H1 (cell line): ENCODE measurements at regions not wholly inside any gene's neighbourhood (a gene's known extent, or its start where the extent isn't known, plus 50 kb on each side); places are given as distances from the start of the nearest gene placed in this dataset.

Experiments
- CTCF ChIA-PET: fragments of 300-600 bp; sonication (Branson Sonifier 250); formaldehyde crosslinking; loops from one replicate; lab custom pipeline; 2021; ENCODE audit not compliant: partially characterized antibody; lab: Charles Lee
- POLR2A ChIA-PET: fragments of 300-600 bp; sonication (Branson Sonifier 250); formaldehyde crosslinking; loops from one replicate; lab custom pipeline; 2021; ENCODE audit warnings: inconsistent platforms; ENCODE audit not compliant: partially characterized antibody; lab: Charles Lee
- DNase-seq, 2 experiments: peaks; one replicate each; pipeline versions ENCODE4 v3.0.0 to v3.0.0-alpha.2; 2010 to 2022; ENCODE audit warnings: low spot score in 2 of 2, low read depth in 1 of 2, mixed read lengths in 1 of 2
- FAIRE-seq: peaks from 2 replicates; lab custom pipeline; 2011; peaks lifted over from hg19 to GRCh38; lab: Jason Lieb, UNC
- H2AFZ ChIP-seq: 2 replicates; pipeline ENCODE4 v1.8.1; 2012; ENCODE audit warnings: low read length, inconsistent platforms
- H2AK5ac ChIP-seq: 2 replicates; pipeline ENCODE4 v1.6.1; 2013; ENCODE audit warnings: low read depth, low read length
- H2BK120ac ChIP-seq: replicated peaks from 2 replicates; pipeline ENCODE3; 2013; ENCODE audit warnings: low read depth, low read length, inconsistent platforms
- H2BK12ac ChIP-seq: 2 replicates; pipeline ENCODE4 v1.6.1; 2013; ENCODE audit warnings: low read depth, low read length
- H2BK15ac ChIP-seq: 2 replicates; pipeline ENCODE4 v1.6.1; 2013; ENCODE audit warnings: low read length
- H2BK20ac ChIP-seq: 2 replicates; pipeline ENCODE4 v1.6.1; 2013; ENCODE audit warnings: low read length
- H2BK5ac ChIP-seq: 2 replicates; pipeline ENCODE4 v1.6.1; 2013; ENCODE audit warnings: low read depth, low read length
- H3K14ac ChIP-seq: 2 replicates; pipeline ENCODE4 v1.6.1; 2013; ENCODE audit warnings: inconsistent platforms; ENCODE audit not compliant: insufficient read length
- H3K18ac ChIP-seq: 2 replicates; pipeline ENCODE4 v1.6.1; 2013; ENCODE audit warnings: low read length; ENCODE audit errors: extremely low read depth
- H3K23ac ChIP-seq: 2 replicates; pipeline ENCODE4 v1.6.1; 2013; ENCODE audit warnings: inconsistent platforms; ENCODE audit not compliant: insufficient read length
- H3K23me2 ChIP-seq: 2 replicates; pipeline ENCODE4 v1.6.1; 2013; ENCODE audit warnings: low read depth, low read length
- H3K27ac ChIP-seq: 2 replicates; pipeline ENCODE4 v1.6.1; 2011; ENCODE audit warnings: low read depth, low read length, inconsistent platforms
- H3K27me3 ChIP-seq, 4 experiments: replicated peaks in 1 of 4; 1 replicate in 1 of 4; 2 replicates in 3 of 4; pipeline versions ENCODE4 v1.6.1 to v1.8.1; 2011 to 2013; ENCODE audit warnings: low read length in 3 of 4, mild to moderate bottlenecking in 3 of 4, inconsistent platforms in 2 of 4, mixed read lengths in 2 of 4, moderate library complexity in 1 of 4; ENCODE audit not compliant: control insufficient read depth in 3 of 4, insufficient read depth in 3 of 4; ENCODE audit errors: extremely low read depth in 1 of 4
- H3K36me3 ChIP-seq, 4 experiments: 2 replicates each; pipeline versions ENCODE4 v1.6.1 to v1.8.1; 2011 to 2013; ENCODE audit warnings: mild to moderate bottlenecking in 4 of 4, low read length in 3 of 4, moderate library complexity in 2 of 4, control low read depth in 1 of 4, inconsistent platforms in 1 of 4; ENCODE audit not compliant: insufficient read depth in 4 of 4, control insufficient read depth in 2 of 4
- H3K4ac ChIP-seq: replicated peaks from 2 replicates; pipeline ENCODE3; 2013; ENCODE audit warnings: low read length, low read depth, mixed read lengths, inconsistent platforms; ENCODE audit not compliant: insufficient read length
- H3K4me1 ChIP-seq, 4 experiments: replicated peaks in 1 of 4; 1 replicate in 1 of 4; 2 replicates in 3 of 4; pipeline versions ENCODE4 v1.6.1 to v1.8.1; 2011 to 2013; ENCODE audit warnings: low read length in 3 of 4, inconsistent platforms in 2 of 4, mixed read lengths in 1 of 4; ENCODE audit not compliant: insufficient read depth in 4 of 4, control insufficient read depth in 3 of 4
- H3K4me2 ChIP-seq, 2 experiments: 2 replicates each; pipeline versions ENCODE4 v1.6.1 to v1.8.1; 2011 to 2013; ENCODE audit warnings: low read depth in 2 of 2, low read length in 2 of 2, control low read depth in 1 of 2, inconsistent platforms in 1 of 2, mild to moderate bottlenecking in 1 of 2; ENCODE audit not compliant: insufficient read depth in 1 of 2
- H3K4me3 ChIP-seq, 4 experiments: fragments of 200-600, 300-600 bp in 1 of 4; sonication (generic), shearing (Covaris generic), sonication (Bioruptor Twin) in 1 of 4; 2 replicates each; pipeline versions ENCODE4 v1.5.1 to v1.8.1; 2011 to 2016; ENCODE audit warnings: low read length in 4 of 4, low read depth in 3 of 4, control low read depth in 2 of 4, inconsistent platforms in 2 of 4, mild to moderate bottlenecking in 2 of 4, mixed read lengths in 1 of 4, moderate library complexity in 1 of 4; ENCODE audit not compliant: insufficient read depth in 2 of 4; ENCODE audit errors: extremely low read depth in 1 of 4
- H3K56ac ChIP-seq: replicated peaks from 2 replicates; pipeline ENCODE3; 2013; ENCODE audit warnings: low read depth, mild to moderate bottlenecking, mixed read lengths, low read length, inconsistent platforms; ENCODE audit not compliant: insufficient read length
- H3K79me1 ChIP-seq: 2 replicates; pipeline ENCODE4 v1.6.1; 2013; ENCODE audit warnings: low read depth, low read length, control low read depth
- H3K79me2 ChIP-seq, 2 experiments: 2 replicates each; pipeline versions ENCODE4 v1.6.1 to v1.8.1; 2012 to 2013; ENCODE audit warnings: low read length in 2 of 2, mild to moderate bottlenecking in 2 of 2, inconsistent platforms in 1 of 2; ENCODE audit not compliant: insufficient read depth in 2 of 2, control insufficient read depth in 1 of 2
- H3K9ac ChIP-seq, 4 experiments: replicated peaks in 1 of 4; 1 replicate in 1 of 4; 2 replicates in 3 of 4; pipeline versions ENCODE4 v1.6.1 to v1.8.1; 2011 to 2013; ENCODE audit warnings: low read depth in 3 of 4, low read length in 3 of 4, control low read depth in 2 of 4, mild to moderate bottlenecking in 2 of 4, moderate library complexity in 2 of 4, inconsistent platforms in 1 of 4; ENCODE audit errors: extremely low read depth in 1 of 4
- H3K9me3 ChIP-seq, 2 experiments: 2 replicates each; pipeline versions ENCODE4 v1.6.1 to v1.8.1; 2012 to 2013; ENCODE audit warnings: mild to moderate bottlenecking in 2 of 2, moderate library complexity in 2 of 2, control low read depth in 1 of 2, inconsistent platforms in 1 of 2, low read depth in 1 of 2, low read length in 1 of 2, mixed read lengths in 1 of 2; ENCODE audit not compliant: insufficient read depth in 2 of 2
- H4K20me1 ChIP-seq, 2 experiments: replicated peaks in 1 of 2; 2 replicates each; pipeline versions ENCODE3 to v1.8.1; 2011 to 2013; ENCODE audit warnings: inconsistent platforms in 2 of 2, low read length in 2 of 2, mild to moderate bottlenecking in 1 of 2; ENCODE audit not compliant: insufficient read depth in 2 of 2, control insufficient read depth in 1 of 2
- H4K5ac ChIP-seq: 2 replicates; pipeline ENCODE4 v1.6.1; 2013; ENCODE audit warnings: low read length, low read depth, mixed read lengths, inconsistent platforms; ENCODE audit not compliant: insufficient read length
- H4K8ac ChIP-seq: 2 replicates; pipeline ENCODE4 v1.8.0; 2013; ENCODE audit warnings: mild to moderate bottlenecking, moderate library complexity, low read length, inconsistent platforms; ENCODE audit not compliant: insufficient read depth; ENCODE audit errors: extremely low read depth
- H4K91ac ChIP-seq: replicated peaks from 2 replicates; pipeline ENCODE3; 2013; ENCODE audit warnings: low read length, mixed read lengths, inconsistent platforms; ENCODE audit not compliant: insufficient read length
- CHD1 ChIP-seq: IDR thresholded peaks from 2 replicates; pipeline ENCODE4 v1.6.1; 2012; ENCODE audit warnings: low read depth, low read length, improper control_type of control experiment
- WGBS, 2 experiments: shearing (Covaris generic) in 1 of 2; methylation state at CpG; one replicate each; pipeline versions ENCODE4 v1.1.6 to v1.1.7; 2013 to 2015; ENCODE audit warnings: low lambda C conversion rate in 2 of 2, mixed read lengths in 2 of 2, inconsistent platforms in 1 of 2, low coverage in 1 of 2, missing lambda C conversion rate in 1 of 2; ENCODE audit not compliant: insufficient replicate concordance in 2 of 2, insufficient coverage in 1 of 2, insufficient read length in 1 of 2; ENCODE audit errors: extremely low coverage in 1 of 2, missing lambda C conversion rate in 1 of 2; 5-methylcytosine and 5-hydroxymethylcytosine counted together

DNA sequence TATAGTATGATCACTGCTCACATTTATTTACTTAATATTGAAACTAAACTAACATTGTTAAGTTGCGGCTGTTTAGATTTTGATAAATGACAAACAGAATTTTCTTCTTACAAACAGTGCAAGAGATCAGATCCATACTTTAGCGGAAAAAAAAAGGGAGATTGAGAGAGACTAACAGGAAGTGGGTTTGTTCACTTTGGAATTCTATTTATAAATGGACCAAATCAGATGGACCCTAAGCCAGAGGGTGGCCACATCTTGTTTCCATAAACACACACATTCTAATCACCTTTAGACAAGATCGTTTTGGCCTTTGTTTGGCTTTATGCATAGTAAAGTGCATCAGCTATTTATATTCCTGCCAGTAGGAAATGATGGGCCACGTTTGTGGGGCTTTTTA, 381.4 kb upstream of the CD180 start:
- H2BK12ac ChIP-seq, result no peak overlapping the region

More for the DNA sequence above, 381.4 kb upstream of the CD180 start:
- Histone ChIP-seq H3K9ac (no peak overlapping the region), H3K36me3 (no peaks in the 10 kb centered on the region), H2BK15ac (no peak overlapping the region), H2AFZ (no peak overlapping the region), H3K9me3 (no peaks in the 10 kb centered on the region), H3K27ac (no peak overlapping the region), H2BK120ac (no peak overlapping the region), H2AK5ac (no peak overlapping the region), H4K91ac (no peak overlapping the region), H2BK20ac (no peak overlapping the region), H3K4me1 (no peaks in the 10 kb centered on the region), H3K4ac (no peak overlapping the region), H2BK5ac (no peak overlapping the region), H3K23me2 (no peaks in the 10 kb centered on the region), H3K56ac (no peak overlapping the region), H3K14ac (no peak overlapping the region), H3K4me3 (no peak overlapping the region), H3K27me3 (no peaks in the 10 kb centered on the region), H3K18ac (no peak overlapping the region), H3K79me1 (no peaks in the 10 kb centered on the region), H3K23ac (no peak overlapping the region), H3K4me2 (no peak overlapping the region), H4K8ac (no peak overlapping the region), H4K5ac (no peak overlapping the region), H3K79me2 (no peaks in the 10 kb centered on the region), H4K20me1 (no peaks in the 10 kb centered on the region)
- CTCF ChIA-PET, result no interaction called here
- POLR2A ChIA-PET, result no interaction called here
- 75% methylated on average over 4 of the region's 4 CpGs; no CpG with 5 or more reads in 1 of the 2 experiments for WGBS, 2 experiments
- no peak for DNase-seq
- no peak for TF ChIP-seq CHD1
- FAIRE-seq, result no peak
